ENCODE measurements at regions not wholly inside any gene's neighbourhood (a gene's known extent, or its start where the extent isn't known, plus 50 kb on each side); places are given as distances from the start of the nearest gene placed in this dataset.

DNA sequence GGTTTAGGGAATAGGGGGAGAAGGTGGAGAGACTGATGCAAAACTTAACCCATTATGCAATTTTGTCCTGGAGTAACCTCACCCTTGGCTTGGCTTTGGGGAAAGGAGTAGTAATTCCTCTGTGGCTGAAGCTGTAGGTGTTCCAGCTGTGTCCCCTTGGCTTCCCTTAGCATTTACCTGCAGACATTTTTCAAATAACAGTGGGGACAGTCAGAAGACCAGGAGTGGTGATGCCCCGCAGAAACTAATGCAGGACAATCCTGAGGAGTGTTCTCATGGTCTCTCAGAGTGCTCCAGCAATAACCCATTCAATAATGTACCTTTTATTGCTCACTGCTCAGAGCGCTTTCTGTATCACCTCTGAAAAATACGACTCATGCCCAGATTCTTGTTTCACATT lies 282.1 kb downstream of the ZEB1 start:
- no peak for TF ChIP-seq LEF1 (IDR thresholded peaks at IDR 0.05; ENCODE audit: borderline replicate concordance)
- no peak for TF ChIP-seq SP1 (IDR thresholded peaks at IDR 0.05)
- TF ChIP-seq CTBP1 (IDR thresholded peaks at IDR 0.05; ENCODE audit: borderline replicate concordance) = no peak
- no peak for TF ChIP-seq SUZ12 (IDR thresholded peaks at IDR 0.05)
- no peak for TF ChIP-seq ARNT (IDR thresholded peaks at IDR 0.05)
- TF ChIP-seq BHLHE40 (IDR thresholded peaks at IDR 0.05; ENCODE audit: borderline replicate concordance) = no peak
- TF ChIP-seq NFRKB (IDR thresholded peaks at IDR 0.05) = no peak
- no peak for TF ChIP-seq FOXM1 (IDR thresholded peaks at IDR 0.05; ENCODE audit: borderline replicate concordance)
- TF ChIP-seq TARDBP (IDR thresholded peaks at IDR 0.05) = no peak
- TF ChIP-seq HDGF (IDR thresholded peaks at IDR 0.05; ENCODE audit: borderline replicate concordance) = no peak
- TF ChIP-seq FOXK2 (IDR thresholded peaks at IDR 0.05) = no peak
- no peak for TF ChIP-seq PKNOX1 (IDR thresholded peaks at IDR 0.05)
- TF ChIP-seq FOXA1 (IDR thresholded peaks at IDR 0.05) = no peak
